HEK293 (cell line): ENCODE measurements at regions not wholly inside any gene's neighbourhood (a gene's known extent, or its start where the extent isn't known, plus 50 kb on each side); places are given as distances from the start of the nearest gene placed in this dataset.

Source experiments
- CTCF ChIP-seq: fragments of 450-650 bp; formaldehyde crosslinking; IDR thresholded peaks from 2 replicates; pipeline ENCODE4 v1.5.1; 2016; ENCODE audit warnings: missing biosample characterization, missing genetic modification characterization
- KLF7 ChIP-seq: fragments of 450-650 bp; formaldehyde crosslinking; IDR thresholded peaks from 2 replicates; pipeline ENCODE4 v1.5.1; 2016; ENCODE audit warnings: missing biosample characterization, missing genetic modification characterization, borderline replicate concordance
- MYNN ChIP-seq: fragments of 450-650 bp; formaldehyde crosslinking; IDR thresholded peaks from 2 replicates; pipeline ENCODE4 v1.5.1; 2016; ENCODE audit warnings: missing biosample characterization, missing genetic modification characterization, borderline replicate concordance
- REST ChIP-seq: fragments of 450-650 bp; formaldehyde crosslinking; IDR thresholded peaks from 2 replicates; pipeline ENCODE4 v1.5.1; 2016; ENCODE audit warnings: missing biosample characterization, missing genetic modification characterization
- TCF7L2 ChIP-seq: IDR thresholded peaks from 2 replicates; pipeline ENCODE4 v1.6.1; 2011; ENCODE audit warnings: low read depth, mild to moderate bottlenecking, inconsistent platforms, low read length, moderate library complexity, borderline replicate concordance
- ZBTB6 ChIP-seq: fragments of 450-650 bp; formaldehyde crosslinking; IDR thresholded peaks from 2 replicates; pipeline ENCODE4 v1.5.1; 2017; ENCODE audit warnings: missing biosample characterization, missing genetic modification characterization
- ZNF121 ChIP-seq: fragments of 450-650 bp; formaldehyde crosslinking; IDR thresholded peaks from 2 replicates; pipeline ENCODE4 v1.5.1; 2016; ENCODE audit warnings: missing biosample characterization, missing genetic modification characterization
- ZNF624 ChIP-seq: fragments of 450-650 bp; formaldehyde crosslinking; IDR thresholded peaks from 2 replicates; pipeline ENCODE4 v1.5.1; 2017; ENCODE audit warnings: missing biosample characterization, missing genetic modification characterization
- ZNF707 ChIP-seq: fragments of 450-650 bp; formaldehyde crosslinking; IDR thresholded peaks from 2 replicates; pipeline ENCODE4 v1.5.1; 2016; ENCODE audit warnings: missing biosample characterization, missing genetic modification characterization
- ZNF747 ChIP-seq: fragments of 450-650 bp; formaldehyde crosslinking; IDR thresholded peaks from 2 replicates; pipeline ENCODE4 v1.5.1; 2016; ENCODE audit warnings: missing biosample characterization, missing genetic modification characterization
- TF ChIP-seq, protein P1 (sequence below): fragments of 450-650 bp; formaldehyde crosslinking; IDR thresholded peaks from 2 replicates; pipeline ENCODE4 v1.5.1; 2016; ENCODE audit warnings: missing biosample characterization, missing genetic modification characterization
- TF ChIP-seq, protein P2 (sequence below): fragments of 450-650 bp; formaldehyde crosslinking; conservative IDR thresholded peaks from 2 replicates; pipeline ENCODE4 v1.5.1; 2016; ENCODE audit warnings: low read depth, missing biosample characterization, missing genetic modification characterization
- TF ChIP-seq, protein P3 (sequence below): fragments of 450-650 bp; formaldehyde crosslinking; IDR thresholded peaks from 2 replicates; pipeline ENCODE4 v1.5.1; 2016; ENCODE audit warnings: missing biosample characterization, missing genetic modification characterization, low read depth

DNA sequence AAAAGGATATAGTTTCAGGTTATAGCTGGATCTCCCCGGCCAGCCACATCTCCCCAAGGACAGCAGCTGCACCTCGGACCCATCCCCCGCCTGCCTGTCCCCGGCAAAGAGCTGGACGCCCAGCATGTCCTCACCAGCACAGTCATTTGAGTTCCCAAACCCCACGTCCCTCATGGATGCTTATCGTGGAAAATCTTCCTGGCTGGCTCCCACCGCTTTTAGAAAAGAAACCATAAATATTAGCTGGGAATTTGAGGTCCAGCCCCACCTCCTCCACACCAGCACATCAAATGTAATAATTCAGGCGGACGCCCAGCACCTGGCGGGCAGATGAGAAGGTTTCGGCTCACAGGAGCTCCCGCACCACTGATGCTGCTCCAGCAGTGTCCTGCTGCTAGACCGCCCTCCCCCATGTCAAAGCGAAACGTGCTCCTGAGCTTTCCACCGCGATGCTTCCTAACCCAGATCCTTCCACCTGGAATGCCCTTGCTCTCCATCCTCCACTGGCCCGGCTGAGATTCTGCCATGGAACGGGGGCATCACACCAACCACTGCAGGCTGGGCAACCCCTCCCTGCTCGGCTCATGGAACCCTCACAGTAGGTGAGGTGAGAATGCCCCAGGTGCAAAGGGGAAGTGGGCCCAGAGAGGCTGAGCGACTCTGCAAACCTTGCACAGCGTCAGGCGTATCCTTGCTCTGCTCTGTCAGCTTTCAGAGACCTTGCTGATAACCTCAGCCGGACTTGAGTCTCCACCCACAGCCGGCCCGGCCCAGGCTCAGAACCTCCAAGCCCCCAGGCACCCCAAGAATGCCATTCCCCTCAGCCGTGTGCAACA lies 71.5 kb upstream of the GPC1 start:
- no peak for TF ChIP-seq CTCF (tag by site-specific recombination)
- no peak for TF ChIP-seq ZNF707
- no peak for TF ChIP-seq MYNN (tag by site-specific recombination)
- TF ChIP-seq, protein P1, sequence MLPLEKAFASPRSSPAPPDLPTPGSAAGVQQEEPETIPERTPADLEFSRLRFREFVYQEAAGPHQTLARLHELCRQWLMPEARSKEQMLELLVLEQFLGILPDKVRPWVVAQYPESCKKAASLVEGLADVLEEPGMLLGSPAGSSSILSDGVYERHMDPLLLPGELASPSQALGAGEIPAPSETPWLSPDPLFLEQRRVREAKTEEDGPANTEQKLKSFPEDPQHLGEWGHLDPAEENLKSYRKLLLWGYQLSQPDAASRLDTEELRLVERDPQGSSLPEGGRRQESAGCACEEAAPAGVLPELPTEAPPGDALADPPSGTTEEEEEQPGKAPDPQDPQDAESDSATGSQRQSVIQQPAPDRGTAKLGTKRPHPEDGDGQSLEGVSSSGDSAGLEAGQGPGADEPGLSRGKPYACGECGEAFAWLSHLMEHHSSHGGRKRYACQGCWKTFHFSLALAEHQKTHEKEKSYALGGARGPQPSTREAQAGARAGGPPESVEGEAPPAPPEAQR (tag by site-specific recombination) = no peak
- no peak for TF ChIP-seq ZNF747 (tag by site-specific recombination)
- TF ChIP-seq, protein P2, sequence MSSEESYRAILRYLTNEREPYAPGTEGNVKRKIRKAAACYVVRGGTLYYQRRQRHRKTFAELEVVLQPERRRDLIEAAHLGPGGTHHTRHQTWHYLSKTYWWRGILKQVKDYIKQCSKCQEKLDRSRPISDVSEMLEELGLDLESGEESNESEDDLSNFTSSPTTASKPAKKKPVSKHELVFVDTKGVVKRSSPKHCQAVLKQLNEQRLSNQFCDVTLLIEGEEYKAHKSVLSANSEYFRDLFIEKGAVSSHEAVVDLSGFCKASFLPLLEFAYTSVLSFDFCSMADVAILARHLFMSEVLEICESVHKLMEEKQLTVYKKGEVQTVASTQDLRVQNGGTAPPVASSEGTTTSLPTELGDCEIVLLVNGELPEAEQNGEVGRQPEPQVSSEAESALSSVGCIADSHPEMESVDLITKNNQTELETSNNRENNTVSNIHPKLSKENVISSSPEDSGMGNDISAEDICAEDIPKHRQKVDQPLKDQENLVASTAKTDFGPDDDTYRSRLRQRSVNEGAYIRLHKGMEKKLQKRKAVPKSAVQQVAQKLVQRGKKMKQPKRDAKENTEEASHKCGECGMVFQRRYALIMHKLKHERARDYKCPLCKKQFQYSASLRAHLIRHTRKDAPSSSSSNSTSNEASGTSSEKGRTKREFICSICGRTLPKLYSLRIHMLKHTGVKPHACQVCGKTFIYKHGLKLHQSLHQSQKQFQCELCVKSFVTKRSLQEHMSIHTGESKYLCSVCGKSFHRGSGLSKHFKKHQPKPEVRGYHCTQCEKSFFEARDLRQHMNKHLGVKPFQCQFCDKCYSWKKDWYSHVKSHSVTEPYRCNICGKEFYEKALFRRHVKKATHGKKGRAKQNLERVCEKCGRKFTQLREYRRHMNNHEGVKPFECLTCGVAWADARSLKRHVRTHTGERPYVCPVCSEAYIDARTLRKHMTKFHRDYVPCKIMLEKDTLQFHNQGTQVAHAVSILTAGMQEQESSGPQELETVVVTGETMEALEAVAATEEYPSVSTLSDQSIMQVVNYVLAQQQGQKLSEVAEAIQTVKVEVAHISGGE (tag by site-specific recombination) = no peak
- no peak for TF ChIP-seq ZNF624
- TF ChIP-seq, protein P3, sequence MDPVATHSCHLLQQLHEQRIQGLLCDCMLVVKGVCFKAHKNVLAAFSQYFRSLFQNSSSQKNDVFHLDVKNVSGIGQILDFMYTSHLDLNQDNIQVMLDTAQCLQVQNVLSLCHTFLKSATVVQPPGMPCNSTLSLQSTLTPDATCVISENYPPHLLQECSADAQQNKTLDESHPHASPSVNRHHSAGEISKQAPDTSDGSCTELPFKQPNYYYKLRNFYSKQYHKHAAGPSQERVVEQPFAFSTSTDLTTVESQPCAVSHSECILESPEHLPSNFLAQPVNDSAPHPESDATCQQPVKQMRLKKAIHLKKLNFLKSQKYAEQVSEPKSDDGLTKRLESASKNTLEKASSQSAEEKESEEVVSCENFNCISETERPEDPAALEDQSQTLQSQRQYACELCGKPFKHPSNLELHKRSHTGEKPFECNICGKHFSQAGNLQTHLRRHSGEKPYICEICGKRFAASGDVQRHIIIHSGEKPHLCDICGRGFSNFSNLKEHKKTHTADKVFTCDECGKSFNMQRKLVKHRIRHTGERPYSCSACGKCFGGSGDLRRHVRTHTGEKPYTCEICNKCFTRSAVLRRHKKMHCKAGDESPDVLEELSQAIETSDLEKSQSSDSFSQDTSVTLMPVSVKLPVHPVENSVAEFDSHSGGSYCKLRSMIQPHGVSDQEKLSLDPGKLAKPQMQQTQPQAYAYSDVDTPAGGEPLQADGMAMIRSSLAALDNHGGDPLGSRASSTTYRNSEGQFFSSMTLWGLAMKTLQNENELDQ (tag by site-specific recombination) = no peak
- no peak for TF ChIP-seq KLF7 (tag by site-specific recombination)
- TF ChIP-seq TCF7L2 = no peak
- TF ChIP-seq ZNF121 = no peak
- TF ChIP-seq ZBTB6 = no peak
- TF ChIP-seq REST (tag by site-specific recombination) = no peak
